T-cell (primary cell): ENCODE measurements at regions not wholly inside any gene's neighbourhood (a gene's known extent, or its start where the extent isn't known, plus 50 kb on each side); places are given as distances from the start of the nearest gene placed in this dataset.

ENCODE experiments used
- ATAC-seq, 4 experiments: fragments of 200-7000 bp in 3 of 4; fragments of 150-1000 bp in 1 of 4; cut with Tn5 transposase; replicated peaks in 1 of 4; 1 replicate in 3 of 4; 2 replicates in 1 of 4; pipeline ENCODE4 v1.10.0; 2021; ENCODE audit warnings: moderate library complexity in 3 of 4, mild to moderate bottlenecking in 2 of 4, moderate number of reproducible peaks in 1 of 4
- CTCF ChIA-PET, 2 donors: fragments of 300-600 bp; sonication (Branson Sonifier 250); formaldehyde crosslinking; loops; one replicate each; lab custom pipeline; 2022; ENCODE audit warnings: antibody characterized with exemption in 2 of 2; lab: Charles Lee
- POLR2A ChIA-PET, 2 donors: fragments of 300-600 bp; sonication (Branson Sonifier 250); formaldehyde crosslinking; loops; one replicate each; lab custom pipeline; 2022; ENCODE audit warnings: antibody characterized with exemption in 2 of 2; lab: Charles Lee
- DNase-seq, 35 experiments: peaks; one replicate each; pipeline versions ENCODE4 v3.0.0 to v3.0.0-alpha.2; 2013 to 2023
- H3K27ac ChIP-seq: one replicate; pipeline ENCODE4 v1.5.1; 2013; ENCODE audit warnings: low read length
- H3K27me3 ChIP-seq, 2 experiments: replicated peaks in 1 of 2; 1 replicate in 1 of 2; 2 replicates in 1 of 2; pipeline versions ENCODE4 v1.6.1 to v1.7.0; 2013; ENCODE audit warnings: low read length in 1 of 2, mixed read lengths in 1 of 2; ENCODE audit not compliant: control insufficient read depth in 2 of 2, insufficient read depth in 2 of 2; ENCODE audit errors: extremely low read depth in 1 of 2
- H3K36me3 ChIP-seq, 2 donors: 1 replicate in 1 of 2; 2 replicates in 1 of 2; pipeline versions ENCODE4 v1.6.1 to v1.7.0; 2013; ENCODE audit warnings: low read length in 1 of 2; ENCODE audit not compliant: control insufficient read depth in 2 of 2, insufficient read depth in 1 of 2; ENCODE audit errors: extremely low read depth in 1 of 2
- H3K4me1 ChIP-seq, 2 experiments: 1 replicate in 1 of 2; 2 replicates in 1 of 2; pipeline versions ENCODE4 v1.6.1 to v1.7.0; 2013; ENCODE audit warnings: low read length in 2 of 2, mixed read lengths in 1 of 2; ENCODE audit not compliant: insufficient read depth in 2 of 2, control insufficient read depth in 1 of 2; ENCODE audit errors: extremely low read depth in 1 of 2
- H3K4me3 ChIP-seq, 2 donors: 1 replicate in 1 of 2; 2 replicates in 1 of 2; pipeline versions ENCODE4 v1.5.1 to v1.7.0; 2013; ENCODE audit warnings: mild to moderate bottlenecking in 2 of 2, low read length in 1 of 2, moderate library complexity in 1 of 2; ENCODE audit not compliant: control insufficient read depth in 1 of 2; ENCODE audit errors: extremely low read depth in 1 of 2
- H3K9me3 ChIP-seq: 2 replicates; pipeline ENCODE4 v1.7.0; 2013
- H3K27ac Mint-ChIP-seq, 2 donors: one replicate each; pipeline ENCODE4 v1.8.0; 2020 to 2021; ENCODE audit warnings: mild to moderate bottlenecking in 2 of 2, mixed read lengths in 2 of 2
- H3K27me3 Mint-ChIP-seq, 2 donors: one replicate each; pipeline ENCODE4 v1.8.0; 2021 to 2022; ENCODE audit warnings: mixed read lengths in 2 of 2
- H3K36me3 Mint-ChIP-seq: one replicate; pipeline ENCODE4 v1.8.0; 2021; ENCODE audit warnings: mixed read lengths
- H3K4me1 Mint-ChIP-seq, 3 donors: one replicate each; pipeline ENCODE4 v1.8.0; 2020 to 2022; ENCODE audit warnings: mixed read lengths in 3 of 3, mild to moderate bottlenecking in 1 of 3
- H3K4me3 Mint-ChIP-seq, 3 donors: one replicate each; pipeline ENCODE4 v1.8.0; 2020 to 2022; ENCODE audit warnings: mild to moderate bottlenecking in 3 of 3, mixed read lengths in 3 of 3, moderate library complexity in 3 of 3
- H3K9me3 Mint-ChIP-seq, 3 donors: one replicate each; pipeline ENCODE4 v1.8.0; 2020 to 2022; ENCODE audit warnings: mixed read lengths in 3 of 3
- WGBS: methylation state at CpG from one replicate; pipeline ENCODE4 v1.1.5; 2013; ENCODE audit warnings: missing lambda C conversion rate; ENCODE audit not compliant: insufficient coverage; 5-methylcytosine and 5-hydroxymethylcytosine counted together

- Histone ChIP-seq H3K36me3 (no peaks in the 10 kb centered on the region), H3K27me3 (peaks cover 0 to 3% of the 10 kb centered on the region in 2 experiments), H3K4me1 (no peaks in the 10 kb centered on the region), H3K4me3 (no peak overlapping the region), H3K27ac (no peak overlapping the region), H3K9me3 (no peaks in the 10 kb centered on the region)
- POLR2A ChIA-PET, result no interaction called here
- 83% methylated on average over 1 of the region's 3 CpGs for WGBS
- ATAC-seq, result no peak
- Mint-ChIP-seq H3K4me3 (no peak overlapping the region), H3K9me3 (no peaks in the 10 kb centered on the region), H3K4me1 (no peaks in the 10 kb centered on the region), H3K27me3 (peaks cover 1 to 5% of the 10 kb centered on the region in 2 donors), H3K36me3 (no peaks in the 10 kb centered on the region), H3K27ac (no peak overlapping the region)
- CTCF ChIA-PET, result no interaction called here
- no peak for DNase-seq
Observed at GRCh38 chr11:111077530-111078322, 167.8 kb upstream of the POU2AF2 start.

GRCh38 chr11:111069066-111069465 lies 176.5 kb upstream of the POU2AF2 start:
- Histone ChIP-seq H3K27me3 (no peaks in the 10 kb centered on the region), H3K9me3 (no peaks in the 10 kb centered on the region), H3K36me3 (no peaks in the 10 kb centered on the region), H3K4me1 (no peaks in the 10 kb centered on the region), H3K27ac (no peak overlapping the region), H3K4me3 (no peak overlapping the region)
- CTCF ChIA-PET, result no interaction called here
- Mint-ChIP-seq H3K27me3 (no peaks in the 10 kb centered on the region), H3K4me1 (no peaks in the 10 kb centered on the region), H3K27ac (no peak overlapping the region), H3K36me3 (no peaks in the 10 kb centered on the region), H3K4me3 (no peak overlapping the region), H3K9me3 (peaks cover 8 to 11% (median 10%) of the 10 kb centered on the region in 3 donors)
- POLR2A ChIA-PET, result no interaction called here
- no peak for DNase-seq
- no CpG with 5 or more reads among the region's 1 CpG for WGBS
- no peak for ATAC-seq

GRCh38 chr11:111067994-111068393 lies 177.5 kb upstream of the POU2AF2 start:
- Mint-ChIP-seq H3K36me3 (no peaks in the 10 kb centered on the region), H3K27ac (no peak overlapping the region), H3K27me3 (no peaks in the 10 kb centered on the region), H3K4me3 (no peak overlapping the region), H3K9me3 (peaks cover 8 to 11% (median 10%) of the 10 kb centered on the region in 3 donors), H3K4me1 (no peaks in the 10 kb centered on the region)
- Histone ChIP-seq H3K27ac (no peak overlapping the region), H3K36me3 (no peaks in the 10 kb centered on the region), H3K27me3 (no peaks in the 10 kb centered on the region), H3K4me1 (no peaks in the 10 kb centered on the region), H3K9me3 (no peaks in the 10 kb centered on the region), H3K4me3 (no peak overlapping the region)
- ATAC-seq (no peak), DNase-seq (no peak)
- POLR2A ChIA-PET, result no interaction called here
- CTCF ChIA-PET, result no interaction called here
- no CpG with 5 or more reads among the region's 1 CpG for WGBS

GRCh38 chr11:111066846-111067245 lies 178.7 kb upstream of the POU2AF2 start:
- Histone ChIP-seq H3K27me3 (no peaks in the 10 kb centered on the region), H3K4me1 (no peaks in the 10 kb centered on the region), H3K4me3 (no peak overlapping the region), H3K27ac (no peak overlapping the region), H3K9me3 (no peaks in the 10 kb centered on the region), H3K36me3 (no peaks in the 10 kb centered on the region)
- Mint-ChIP-seq H3K27ac (no peak overlapping the region), H3K9me3 (peaks cover 8 to 11% (median 10%) of the 10 kb centered on the region in 3 donors), H3K4me3 (no peak overlapping the region), H3K4me1 (no peaks in the 10 kb centered on the region), H3K36me3 (no peaks in the 10 kb centered on the region), H3K27me3 (no peaks in the 10 kb centered on the region)
- POLR2A ChIA-PET, result no interaction called here
- no peak for DNase-seq
- CTCF ChIA-PET, result no interaction called here
- WGBS, result no CpG with 5 or more reads among the region's 2 CpGs
- ATAC-seq, result no peak

GRCh38 chr11:111063726-111064517 lies 181.6 kb upstream of the POU2AF2 start:
- H3K36me3 ChIP-seq, result no peaks in the 10 kb centered on the region
- ChIA-PET CTCF (no interaction called here), POLR2A (no interaction called here)
- Mint-ChIP-seq H3K27me3 (peaks cover 2 to 4% of the 10 kb centered on the region in 2 donors), H3K36me3 (no peaks in the 10 kb centered on the region), H3K4me1 (no peaks in the 10 kb centered on the region), H3K9me3 (peaks cover 8 to 11% (median 10%) of the 10 kb centered on the region in 3 donors), H3K4me3 (no peak overlapping the region), H3K27ac (no peak overlapping the region)
- no peaks in the 10 kb centered on the region for H3K27me3 ChIP-seq
- no peak overlapping the region for H3K4me3 ChIP-seq
- H3K9me3 ChIP-seq, result no peaks in the 10 kb centered on the region
- no peaks in the 10 kb centered on the region for H3K4me1 ChIP-seq
- ATAC-seq (no peak), DNase-seq (no peak)
- 71% methylated on average over 5 of the region's 6 CpGs for WGBS
- no peak overlapping the region for H3K27ac ChIP-seq

- Mint-ChIP-seq H3K36me3 (no peaks in the 10 kb centered on the region), H3K4me1 (no peaks in the 10 kb centered on the region), H3K27me3 (peaks cover 2 to 4% of the 10 kb centered on the region in 2 donors), H3K27ac (no peak overlapping the region), H3K9me3 (no peaks in the 10 kb centered on the region), H3K4me3 (no peak overlapping the region)
- Histone ChIP-seq H3K36me3 (no peaks in the 10 kb centered on the region), H3K4me1 (no peaks in the 10 kb centered on the region), H3K27ac (no peak overlapping the region), H3K9me3 (no peaks in the 10 kb centered on the region), H3K4me3 (no peak overlapping the region), H3K27me3 (no peaks in the 10 kb centered on the region)
- WGBS, result 40% methylated on average over 1 of the region's 3 CpGs
- ATAC-seq (no peak), DNase-seq (no peak)
- CTCF ChIA-PET, result no interaction called here
- POLR2A ChIA-PET, result no interaction called here
Observed at GRCh38 chr11:111062420-111062819, 183.1 kb upstream of the POU2AF2 start.
